ENCODE measurements at regions not wholly inside any gene's neighbourhood (a gene's known extent, or its start where the extent isn't known, plus 50 kb on each side); places are given as distances from the start of the nearest gene placed in this dataset.

- DNase-seq, result no peak
- TF ChIP-seq, protein P1, sequence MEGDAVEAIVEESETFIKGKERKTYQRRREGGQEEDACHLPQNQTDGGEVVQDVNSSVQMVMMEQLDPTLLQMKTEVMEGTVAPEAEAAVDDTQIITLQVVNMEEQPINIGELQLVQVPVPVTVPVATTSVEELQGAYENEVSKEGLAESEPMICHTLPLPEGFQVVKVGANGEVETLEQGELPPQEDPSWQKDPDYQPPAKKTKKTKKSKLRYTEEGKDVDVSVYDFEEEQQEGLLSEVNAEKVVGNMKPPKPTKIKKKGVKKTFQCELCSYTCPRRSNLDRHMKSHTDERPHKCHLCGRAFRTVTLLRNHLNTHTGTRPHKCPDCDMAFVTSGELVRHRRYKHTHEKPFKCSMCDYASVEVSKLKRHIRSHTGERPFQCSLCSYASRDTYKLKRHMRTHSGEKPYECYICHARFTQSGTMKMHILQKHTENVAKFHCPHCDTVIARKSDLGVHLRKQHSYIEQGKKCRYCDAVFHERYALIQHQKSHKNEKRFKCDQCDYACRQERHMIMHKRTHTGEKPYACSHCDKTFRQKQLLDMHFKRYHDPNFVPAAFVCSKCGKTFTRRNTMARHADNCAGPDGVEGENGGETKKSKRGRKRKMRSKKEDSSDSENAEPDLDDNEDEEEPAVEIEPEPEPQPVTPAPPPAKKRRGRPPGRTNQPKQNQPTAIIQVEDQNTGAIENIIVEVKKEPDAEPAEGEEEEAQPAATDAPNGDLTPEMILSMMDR (IDR thresholded peaks at IDR 0.05), result no peak
- Mint-ChIP-seq H3K27me3 (ENCODE audit: low read depth, poor library complexity) (peaks cover 10% of the 10 kb centered on the region), H3K36me3 (ENCODE audit: low read depth) (no peaks in the 10 kb centered on the region), H3K4me1 (no peaks in the 10 kb centered on the region), H3K9me3 (peaks cover 21% of the 10 kb centered on the region), H3K4me3 (no peak overlapping the region), H3K27ac (no peak overlapping the region)
Measured at GRCh38 chr4:79241846-79242245, 84.0 kb downstream of the NAA11 start.

- DNase-seq, result no peak
- no peaks in the 10 kb centered on the region for H3K9me3 Mint-ChIP-seq
- no peak overlapping the region for H3K4me3 Mint-ChIP-seq
- TF ChIP-seq, protein P1 (IDR thresholded peaks at IDR 0.05), result no peak
- H3K36me3 Mint-ChIP-seq (ENCODE audit: low read depth), result no peaks in the 10 kb centered on the region
- peaks cover 10% of the 10 kb centered on the region for H3K27me3 Mint-ChIP-seq (ENCODE audit: low read depth, poor library complexity)
- H3K27ac Mint-ChIP-seq, result no peak overlapping the region
- no peaks in the 10 kb centered on the region for H3K4me1 Mint-ChIP-seq
Measured at GRCh38 chr4:79237851-79238250, 88.0 kb downstream of the NAA11 start.

- H3K27me3 Mint-ChIP-seq (ENCODE audit: low read depth, poor library complexity), result peaks cover 6% of the 10 kb centered on the region
Measured at GRCh38 chr4:79236785-79237184, 89.1 kb downstream of the NAA11 start.

DNA sequence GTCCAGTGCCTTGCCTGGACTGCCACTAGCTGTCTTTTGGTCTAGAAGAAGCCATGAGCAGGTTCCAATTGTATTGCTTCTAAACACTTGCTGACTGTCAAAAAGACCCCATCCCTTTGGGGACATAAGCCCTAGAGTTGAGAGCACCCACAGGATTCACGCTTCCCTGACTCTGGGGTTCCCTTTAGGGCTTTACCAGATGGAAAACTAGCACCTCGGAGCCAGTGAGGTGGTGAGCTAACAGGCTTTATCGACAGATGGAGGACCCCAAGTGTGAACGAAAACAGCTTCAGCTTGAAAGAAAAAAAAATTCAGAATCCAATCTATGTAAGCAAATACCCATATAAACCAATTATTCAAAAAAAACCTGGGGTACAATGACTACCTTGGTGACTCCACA, 90.8 kb downstream of the NAA11 start:
- H3K4me1 Mint-ChIP-seq, result no peaks in the 10 kb centered on the region
- no peaks in the 10 kb centered on the region for H3K9me3 Mint-ChIP-seq
- no peaks in the 10 kb centered on the region for H3K27me3 Mint-ChIP-seq (ENCODE audit: low read depth, poor library complexity)
- no peak overlapping the region for H3K4me3 Mint-ChIP-seq
- no peak overlapping the region for H3K27ac Mint-ChIP-seq
- TF ChIP-seq, protein P1 (IDR thresholded peaks at IDR 0.05), result no peak
- H3K36me3 Mint-ChIP-seq (ENCODE audit: low read depth), result no peaks in the 10 kb centered on the region
- DNase-seq, result no peak

More at GRCh38 chr4:79236785-79237184, 89.1 kb downstream of the NAA11 start:
- Mint-ChIP-seq H3K36me3 (ENCODE audit: low read depth) (no peaks in the 10 kb centered on the region), H3K4me1 (no peaks in the 10 kb centered on the region), H3K9me3 (no peaks in the 10 kb centered on the region), H3K27ac (no peak overlapping the region), H3K4me3 (no peak overlapping the region)
- DNase-seq, result no peak
- TF ChIP-seq, protein P1 (IDR thresholded peaks at IDR 0.05), result no peak

- H3K27ac Mint-ChIP-seq, result no peak overlapping the region
- no peaks in the 10 kb centered on the region for H3K9me3 Mint-ChIP-seq
- no peak overlapping the region for H3K4me3 Mint-ChIP-seq
- H3K27me3 Mint-ChIP-seq (ENCODE audit: low read depth, poor library complexity), result no peaks in the 10 kb centered on the region
- H3K4me1 Mint-ChIP-seq, result no peaks in the 10 kb centered on the region
- no peaks in the 10 kb centered on the region for H3K36me3 Mint-ChIP-seq (ENCODE audit: low read depth)
- TF ChIP-seq, protein P1 (IDR thresholded peaks at IDR 0.05), result no peak
- DNase-seq, result no peak
Measured at GRCh38 chr4:79233820-79234219, 92.0 kb downstream of the NAA11 start.

GRCh38 chr4:79232540-79232939, 93.3 kb downstream of the NAA11 start:
- no peak for DNase-seq
- H3K27me3 Mint-ChIP-seq (ENCODE audit: low read depth, poor library complexity), result no peaks in the 10 kb centered on the region
- TF ChIP-seq, protein P1 (IDR thresholded peaks at IDR 0.05), result no peak
- H3K27ac Mint-ChIP-seq, result no peak overlapping the region
- H3K4me1 Mint-ChIP-seq, result no peaks in the 10 kb centered on the region
- no peaks in the 10 kb centered on the region for H3K36me3 Mint-ChIP-seq (ENCODE audit: low read depth)
- H3K4me3 Mint-ChIP-seq, result no peak overlapping the region
- H3K9me3 Mint-ChIP-seq, result no peaks in the 10 kb centered on the region
